ENCODE measurements at regions not wholly inside any gene's neighbourhood (a gene's known extent, or its start where the extent isn't known, plus 50 kb on each side); places are given as distances from the start of the nearest gene placed in this dataset.

GRCh38 chr1:232704694-232705680, 75.1 kb upstream of the SIPA1L2 start:
- no peak for TF ChIP-seq CTCF (IDR thresholded peaks at IDR 0.05; ENCODE audit: low read depth, low read length, missing input control)
- peak; percentile 56 to 59 for TF ChIP-seq RAD21 (IDR thresholded peaks at IDR 0.05)

Data from liver (tissue), 3 donors.